ENCODE measurements at regions not wholly inside any gene's neighbourhood (a gene's known extent, or its start where the extent isn't known, plus 50 kb on each side); places are given as distances from the start of the nearest gene placed in this dataset.

- FAIRE-seq (no peak), DNase-seq (ENCODE audit: low read depth, low spot score) (no peak)
- H3K79me2 ChIP-seq (ENCODE audit: control insufficient read depth, insufficient read depth, low read length): no peaks in the 10 kb centered on the region
- no peaks in the 10 kb centered on the region for H3K9me3 ChIP-seq (ENCODE audit: control insufficient read depth, low read depth, low read length)
- dilution Hi-C loops (cut with MboI; ENCODE audit: extremely low pct_ligation_motif_present, low sequenced_read_pairs): no loop called here
- H3K9me1 ChIP-seq (ENCODE audit: control insufficient read depth, extremely low read depth, insufficient read depth, low read length): no peaks in the 10 kb centered on the region
- H4K20me1 ChIP-seq (ENCODE audit: control insufficient read depth, extremely low read depth, insufficient read depth, low read length): no peaks in the 10 kb centered on the region
- no peaks in the 10 kb centered on the region for H3K27me3 ChIP-seq (ENCODE audit: control insufficient read depth, extremely low read depth, insufficient read depth, low read length)
- H3K4me3 ChIP-seq (ENCODE audit: control insufficient read depth in 2 of 3, extremely low read depth in 1 of 3, insufficient read depth in 2 of 3, low read depth in 1 of 3, low read length in 3 of 3): no peak overlapping the region
- no peak overlapping the region for H3K9ac ChIP-seq (ENCODE audit: control insufficient read depth, extremely low read depth, insufficient read depth, low read length)
- TF ChIP-seq, protein P1, sequence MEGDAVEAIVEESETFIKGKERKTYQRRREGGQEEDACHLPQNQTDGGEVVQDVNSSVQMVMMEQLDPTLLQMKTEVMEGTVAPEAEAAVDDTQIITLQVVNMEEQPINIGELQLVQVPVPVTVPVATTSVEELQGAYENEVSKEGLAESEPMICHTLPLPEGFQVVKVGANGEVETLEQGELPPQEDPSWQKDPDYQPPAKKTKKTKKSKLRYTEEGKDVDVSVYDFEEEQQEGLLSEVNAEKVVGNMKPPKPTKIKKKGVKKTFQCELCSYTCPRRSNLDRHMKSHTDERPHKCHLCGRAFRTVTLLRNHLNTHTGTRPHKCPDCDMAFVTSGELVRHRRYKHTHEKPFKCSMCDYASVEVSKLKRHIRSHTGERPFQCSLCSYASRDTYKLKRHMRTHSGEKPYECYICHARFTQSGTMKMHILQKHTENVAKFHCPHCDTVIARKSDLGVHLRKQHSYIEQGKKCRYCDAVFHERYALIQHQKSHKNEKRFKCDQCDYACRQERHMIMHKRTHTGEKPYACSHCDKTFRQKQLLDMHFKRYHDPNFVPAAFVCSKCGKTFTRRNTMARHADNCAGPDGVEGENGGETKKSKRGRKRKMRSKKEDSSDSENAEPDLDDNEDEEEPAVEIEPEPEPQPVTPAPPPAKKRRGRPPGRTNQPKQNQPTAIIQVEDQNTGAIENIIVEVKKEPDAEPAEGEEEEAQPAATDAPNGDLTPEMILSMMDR (optimal IDR thresholded peaks at IDR 0.05 in 1 of 3, IDR thresholded peaks at IDR 0.05 in 1 of 3, conservative IDR thresholded peaks at IDR 0.05 in 1 of 3; ENCODE audit: extremely low read depth in 1 of 3, insufficient read depth in 2 of 3, low read length in 3 of 3): no peak
- no peak overlapping the region for H3K27ac ChIP-seq (ENCODE audit: control insufficient read depth, insufficient read depth, low read length)
- peaks cover 22% of the 10 kb centered on the region for H3K4me1 ChIP-seq (ENCODE audit: control insufficient read depth, extremely low read depth, insufficient read depth, low read length)
- no peak overlapping the region for H2AFZ ChIP-seq (ENCODE audit: control insufficient read depth, low read length)
- no peak overlapping the region for H3K4me2 ChIP-seq (ENCODE audit: control insufficient read depth, extremely low read depth, insufficient read depth, low read depth, low read length)
- H3K36me3 ChIP-seq (ENCODE audit: control insufficient read depth in 2 of 2, extremely low read depth in 1 of 2, insufficient read depth in 2 of 2, low read length in 2 of 2): no peaks in the 10 kb centered on the region
Observed at GRCh38 chr1:116277840-116278540, 95.1 kb upstream of the ATP1A1 start.

DNA sequence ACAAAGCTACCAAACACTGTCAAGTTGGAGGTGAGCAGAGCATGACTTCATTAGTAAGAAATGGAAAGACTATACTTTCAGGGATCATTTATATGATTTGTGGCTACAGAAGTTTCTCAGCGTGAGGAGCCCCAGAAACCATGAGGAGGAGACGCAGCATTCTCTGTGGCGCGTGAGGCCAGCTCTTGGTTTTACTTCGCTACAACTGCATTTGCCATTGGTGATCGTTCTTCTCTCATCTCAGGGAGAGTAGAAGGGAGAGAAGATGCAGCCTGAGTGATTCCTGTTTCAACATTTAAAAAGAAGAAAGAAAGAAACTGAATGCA, 94.5 kb upstream of the ATP1A1 start:
- H3K4me1 ChIP-seq (ENCODE audit: control insufficient read depth, extremely low read depth, insufficient read depth, low read length): peaks cover 22% of the 10 kb centered on the region
- no peak overlapping the region for H3K4me3 ChIP-seq (ENCODE audit: control insufficient read depth in 2 of 3, extremely low read depth in 1 of 3, insufficient read depth in 2 of 3, low read depth in 1 of 3, low read length in 3 of 3)
- H3K79me2 ChIP-seq (ENCODE audit: control insufficient read depth, insufficient read depth, low read length): no peaks in the 10 kb centered on the region
- no peaks in the 10 kb centered on the region for H3K36me3 ChIP-seq (ENCODE audit: control insufficient read depth in 2 of 2, extremely low read depth in 1 of 2, insufficient read depth in 2 of 2, low read length in 2 of 2)
- no peak for TF ChIP-seq EZH2 (IDR thresholded peaks at IDR 0.05; ENCODE audit: low read length)
- TF ChIP-seq, protein P1 (optimal IDR thresholded peaks at IDR 0.05 in 1 of 3, IDR thresholded peaks at IDR 0.05 in 1 of 3, conservative IDR thresholded peaks at IDR 0.05 in 1 of 3; ENCODE audit: extremely low read depth in 1 of 3, insufficient read depth in 2 of 3, low read length in 3 of 3): no peak
- H3K4me2 ChIP-seq (ENCODE audit: control insufficient read depth, extremely low read depth, insufficient read depth, low read depth, low read length): no peak overlapping the region
- DNase-seq (ENCODE audit: low read depth, low spot score) (no peak), FAIRE-seq (no peak)
- H3K27ac ChIP-seq (ENCODE audit: control insufficient read depth, insufficient read depth, low read length): no peak overlapping the region
- H4K20me1 ChIP-seq (ENCODE audit: control insufficient read depth, extremely low read depth, insufficient read depth, low read length): no peaks in the 10 kb centered on the region
- dilution Hi-C loops (cut with MboI; ENCODE audit: extremely low pct_ligation_motif_present, low sequenced_read_pairs): no loop called here
- H3K9ac ChIP-seq (ENCODE audit: control insufficient read depth, extremely low read depth, insufficient read depth, low read length): no peak overlapping the region
- no peaks in the 10 kb centered on the region for H3K27me3 ChIP-seq (ENCODE audit: control insufficient read depth, extremely low read depth, insufficient read depth, low read length)
- peak overlapping the region; percentile 4 for H2AFZ ChIP-seq (ENCODE audit: control insufficient read depth, low read length)
- H3K9me1 ChIP-seq (ENCODE audit: control insufficient read depth, extremely low read depth, insufficient read depth, low read length): no peaks in the 10 kb centered on the region
- no peaks in the 10 kb centered on the region for H3K9me3 ChIP-seq (ENCODE audit: control insufficient read depth, low read depth, low read length)
